Activated naive CD4-positive, alpha-beta T cell treated with anti-CD3 and anti-CD28 coated beads, Interleukin-2, amount 10 ng/mL, durations not matched to agents 7 days and 5 days (primary cell): ENCODE measurements at regions not wholly inside any gene's neighbourhood (a gene's known extent, or its start where the extent isn't known, plus 50 kb on each side); places are given as distances from the start of the nearest gene placed in this dataset.

Experiments
- CTCF ChIA-PET: fragments of 350-600 bp; sonication (Branson Sonifier 250); formaldehyde crosslinking; loops from one replicate; lab custom pipeline; 2021; ENCODE audit warnings: antibody characterized with exemption; lab: Charles Lee
- DNase-seq: peaks from one replicate; pipeline ENCODE4 v3.0.0-alpha.2; 2020
- H3K27ac Mint-ChIP-seq: one replicate; pipeline ENCODE4 v1.8.0; 2021; ENCODE audit warnings: mild to moderate bottlenecking, moderate library complexity, mixed read lengths
- H3K27me3 Mint-ChIP-seq: one replicate; pipeline ENCODE4 v1.8.0; 2021; ENCODE audit warnings: mild to moderate bottlenecking, mixed read lengths
- H3K36me3 Mint-ChIP-seq: one replicate; pipeline ENCODE4 v1.8.0; 2021; ENCODE audit warnings: mixed read lengths
- H3K4me1 Mint-ChIP-seq: one replicate; pipeline ENCODE4 v1.8.0; 2021; ENCODE audit warnings: mixed read lengths
- H3K4me3 Mint-ChIP-seq: one replicate; pipeline ENCODE4 v1.8.0; 2021; ENCODE audit warnings: mild to moderate bottlenecking, moderate library complexity, mixed read lengths
- H3K9me3 Mint-ChIP-seq: one replicate; pipeline ENCODE4 v1.8.0; 2021; ENCODE audit warnings: mixed read lengths

DNA sequence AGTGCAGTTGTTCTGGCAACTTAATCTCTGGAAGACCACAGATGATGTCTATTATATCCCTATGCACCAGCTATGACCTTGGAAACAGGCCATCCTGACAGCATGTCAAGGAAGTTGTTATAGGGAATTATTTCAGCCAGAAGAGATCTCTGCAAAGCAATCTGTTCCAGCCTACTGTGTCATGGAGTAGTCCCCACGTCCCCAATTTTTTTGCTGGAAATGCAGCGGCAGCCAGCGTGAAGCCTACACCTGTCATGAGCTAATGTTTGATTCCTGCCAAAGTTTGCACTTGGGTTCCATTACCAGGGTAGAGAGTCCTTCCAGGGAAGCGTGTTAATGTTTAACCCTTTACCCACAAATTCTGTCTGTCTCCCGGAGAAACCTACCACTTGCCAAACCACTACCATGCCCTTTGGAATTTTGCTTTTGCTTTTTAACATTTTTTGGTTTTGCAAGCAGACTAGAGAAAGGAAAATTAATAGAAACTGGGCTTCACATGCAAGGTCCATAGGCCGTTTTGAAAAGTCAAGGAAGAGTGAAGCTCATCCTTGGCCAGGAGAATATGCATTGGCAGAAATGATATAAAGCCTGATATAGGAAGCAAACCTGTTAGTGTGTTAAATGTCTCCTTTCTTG is 174.9 kb upstream of the SPRY4 start:
- H3K36me3 Mint-ChIP-seq, result no peaks in the 10 kb centered on the region
- no peak for DNase-seq
- CTCF ChIA-PET, result no interaction called here
- H3K4me3 Mint-ChIP-seq, result no peak overlapping the region
- peaks cover 4% of the 10 kb centered on the region for H3K27me3 Mint-ChIP-seq
- H3K27ac Mint-ChIP-seq, result no peak overlapping the region
- no peaks in the 10 kb centered on the region for H3K4me1 Mint-ChIP-seq
- H3K9me3 Mint-ChIP-seq, result no peaks in the 10 kb centered on the region

DNA sequence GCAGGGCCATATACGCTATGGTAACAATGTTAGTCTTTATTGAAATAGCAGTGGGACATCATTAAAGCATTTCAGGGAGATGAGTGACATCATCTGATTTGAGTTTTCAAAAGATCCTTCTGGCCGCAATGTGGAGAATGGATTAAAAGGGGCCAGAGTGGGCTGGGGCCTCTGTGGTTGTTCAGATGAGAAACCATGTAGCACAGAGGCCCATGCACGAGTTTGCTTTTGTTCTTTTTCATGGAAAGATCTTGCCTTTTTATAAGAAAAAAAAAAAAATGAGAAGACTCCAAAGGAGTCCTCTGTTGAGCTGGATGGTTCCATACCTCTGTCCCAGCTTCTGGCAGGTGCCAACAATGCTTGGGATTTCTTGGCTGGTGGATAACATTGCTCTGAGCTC is 173.5 kb upstream of the SPRY4 start:
- CTCF ChIA-PET, result interaction anchor here (0.7 kb wide), 1 partner anchor 46 kb away, joined by 5 read pairs; no protein-coding TSS in a partner anchor

DNA sequence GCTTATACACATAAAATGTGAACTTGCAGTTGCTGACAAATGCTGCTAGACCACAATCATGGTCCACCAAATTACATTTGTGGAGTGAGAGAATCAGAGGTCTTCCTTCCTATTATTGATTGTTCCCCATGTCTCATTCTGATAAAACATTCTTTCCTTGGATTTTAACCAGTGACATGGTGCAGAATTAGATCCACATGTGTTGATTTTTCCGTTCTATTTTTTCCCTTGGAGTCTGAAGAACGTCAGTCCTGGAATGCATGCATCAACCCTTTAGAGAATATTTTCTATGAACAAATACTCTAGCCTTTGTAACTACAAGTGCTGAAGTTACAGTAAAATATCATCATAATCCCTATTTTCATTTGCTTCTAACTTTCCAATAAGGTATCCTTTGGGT is 170.7 kb upstream of the SPRY4 start:
- DNase-seq, result no peak
- H3K27me3 Mint-ChIP-seq, result peaks cover 4% of the 10 kb centered on the region
- CTCF ChIA-PET, result no interaction called here
- H3K27ac Mint-ChIP-seq, result no peak overlapping the region
- H3K4me3 Mint-ChIP-seq, result no peak overlapping the region
- H3K36me3 Mint-ChIP-seq, result no peaks in the 10 kb centered on the region
- H3K9me3 Mint-ChIP-seq, result no peaks in the 10 kb centered on the region
- no peaks in the 10 kb centered on the region for H3K4me1 Mint-ChIP-seq

More for the DNA sequence above, 173.5 kb upstream of the SPRY4 start:
- H3K27me3 Mint-ChIP-seq, result peaks cover 4% of the 10 kb centered on the region
- no peak overlapping the region for H3K4me3 Mint-ChIP-seq
- H3K36me3 Mint-ChIP-seq, result no peaks in the 10 kb centered on the region
- H3K9me3 Mint-ChIP-seq, result no peaks in the 10 kb centered on the region
- H3K27ac Mint-ChIP-seq, result no peak overlapping the region
- DNase-seq, result no peak
- no peaks in the 10 kb centered on the region for H3K4me1 Mint-ChIP-seq

DNA sequence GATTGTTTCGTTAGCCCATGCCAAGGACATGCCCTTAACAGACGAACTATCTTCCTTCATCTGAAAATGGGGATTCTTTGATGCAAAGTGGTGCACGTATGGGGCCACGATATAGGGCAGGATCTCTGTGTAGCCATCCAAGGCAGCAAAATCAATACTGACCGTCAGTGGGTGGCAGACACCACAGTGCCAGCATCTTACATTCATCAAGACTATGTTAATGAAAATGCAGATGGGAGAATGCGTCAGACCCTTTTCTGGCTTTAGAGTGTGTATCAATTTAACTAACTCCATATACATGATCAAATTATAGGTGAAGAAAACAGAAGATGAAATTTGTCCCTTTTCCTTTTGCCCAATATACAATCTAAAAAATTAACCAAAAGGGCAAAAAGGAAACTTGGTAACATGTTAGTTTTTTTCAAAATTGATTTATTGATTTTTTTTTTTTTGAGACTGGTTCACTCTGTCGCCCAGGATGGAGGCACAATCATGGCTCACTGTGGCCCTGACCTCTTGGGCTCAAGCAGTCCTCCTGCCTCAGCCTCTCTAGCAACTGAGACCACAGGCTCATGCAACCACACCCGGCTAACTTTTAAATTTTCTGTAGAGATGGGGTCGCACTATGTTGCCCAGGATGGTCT is 169.2 kb upstream of the SPRY4 start:
- no peak for DNase-seq
- CTCF ChIA-PET, result no interaction called here
- no peaks in the 10 kb centered on the region for H3K36me3 Mint-ChIP-seq
- H3K4me3 Mint-ChIP-seq, result no peak overlapping the region
- no peaks in the 10 kb centered on the region for H3K9me3 Mint-ChIP-seq
- peaks cover 4% of the 10 kb centered on the region for H3K27me3 Mint-ChIP-seq
- H3K4me1 Mint-ChIP-seq, result no peaks in the 10 kb centered on the region
- H3K27ac Mint-ChIP-seq, result no peak overlapping the region

DNA sequence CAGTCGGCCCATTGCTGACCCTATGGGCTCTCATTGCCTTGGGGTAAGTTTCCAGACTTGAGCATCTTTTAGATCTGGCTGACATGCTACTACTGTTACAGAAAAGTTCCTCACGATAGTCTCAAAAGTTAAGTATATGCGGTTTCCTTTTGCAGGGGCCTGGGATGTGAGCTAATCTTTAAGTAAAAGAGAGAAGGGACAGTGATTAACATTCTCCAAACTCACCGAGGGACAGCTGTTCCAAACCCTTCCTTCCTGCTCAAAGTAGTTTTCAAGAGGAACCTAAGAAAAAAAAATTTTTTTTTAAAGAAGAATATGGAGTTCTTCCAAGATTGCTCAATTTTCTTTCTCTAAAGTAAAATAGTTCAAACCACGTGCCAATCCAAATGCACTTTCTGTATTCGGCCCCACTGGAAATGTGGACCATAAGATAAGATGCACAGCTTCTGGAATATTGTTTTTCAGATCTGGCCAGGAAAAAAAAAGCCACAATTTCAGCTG is 168.0 kb upstream of the SPRY4 start:
- CTCF ChIA-PET, result no interaction called here
- no peaks in the 10 kb centered on the region for H3K36me3 Mint-ChIP-seq
- H3K27ac Mint-ChIP-seq, result no peak overlapping the region
- peaks cover 6% of the 10 kb centered on the region for H3K27me3 Mint-ChIP-seq
- DNase-seq, result no peak
- H3K4me3 Mint-ChIP-seq, result no peak overlapping the region
- no peaks in the 10 kb centered on the region for H3K4me1 Mint-ChIP-seq
- H3K9me3 Mint-ChIP-seq, result no peaks in the 10 kb centered on the region

DNA sequence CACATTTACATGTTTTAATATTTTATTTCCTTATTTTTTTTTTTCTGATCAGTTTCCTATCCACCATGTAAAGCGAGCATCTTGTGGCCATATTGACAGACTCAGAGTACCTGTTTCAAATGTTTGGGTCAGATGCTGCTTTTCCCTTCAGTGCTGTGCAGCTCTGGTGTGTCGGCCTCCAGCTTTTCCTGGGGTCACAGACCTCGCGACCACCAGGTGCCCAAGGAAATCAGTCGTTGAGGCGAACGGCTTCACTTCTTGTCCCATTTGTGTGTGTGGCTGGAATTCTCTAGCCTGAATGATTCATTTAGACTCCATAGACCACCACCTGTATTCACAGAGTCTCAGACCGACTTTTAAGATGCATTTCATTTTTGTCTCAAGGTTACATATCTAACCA is 166.9 kb upstream of the SPRY4 start:
- H3K27ac Mint-ChIP-seq, result no peak overlapping the region
- H3K36me3 Mint-ChIP-seq, result no peaks in the 10 kb centered on the region
- no peaks in the 10 kb centered on the region for H3K4me1 Mint-ChIP-seq
- peaks cover 9% of the 10 kb centered on the region for H3K27me3 Mint-ChIP-seq
- no peak overlapping the region for H3K4me3 Mint-ChIP-seq
- DNase-seq, result no peak
- no peaks in the 10 kb centered on the region for H3K9me3 Mint-ChIP-seq
- CTCF ChIA-PET, result no interaction called here

DNA sequence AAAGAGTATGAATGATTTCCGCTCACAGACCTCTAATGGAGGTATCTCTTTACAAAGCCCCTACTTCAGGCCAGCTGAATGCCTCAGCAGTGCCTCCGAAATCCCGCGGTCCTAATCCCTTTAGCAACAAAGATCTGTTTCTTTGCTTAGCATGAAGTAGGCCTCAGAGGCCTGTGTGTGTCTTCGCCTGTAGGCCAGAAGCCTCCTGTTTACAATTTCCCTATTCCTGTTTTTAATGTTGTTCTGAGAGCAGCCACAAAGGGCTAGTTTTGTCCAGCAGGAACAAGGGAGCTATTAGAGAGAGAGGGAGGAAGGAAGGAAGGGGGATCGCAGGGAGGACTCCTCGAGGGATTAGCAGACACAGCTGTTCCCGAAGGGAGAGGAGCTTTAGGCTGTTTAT is 166.4 kb upstream of the SPRY4 start:
- Mint-ChIP-seq H3K4me3 (no peak overlapping the region), H3K36me3 (no peaks in the 10 kb centered on the region), H3K4me1 (no peaks in the 10 kb centered on the region), H3K27ac (no peak overlapping the region), H3K27me3 (peaks cover 8% of the 10 kb centered on the region), H3K9me3 (peaks cover 3% of the 10 kb centered on the region)
- CTCF ChIA-PET, result no interaction called here
- no peak for DNase-seq

DNA sequence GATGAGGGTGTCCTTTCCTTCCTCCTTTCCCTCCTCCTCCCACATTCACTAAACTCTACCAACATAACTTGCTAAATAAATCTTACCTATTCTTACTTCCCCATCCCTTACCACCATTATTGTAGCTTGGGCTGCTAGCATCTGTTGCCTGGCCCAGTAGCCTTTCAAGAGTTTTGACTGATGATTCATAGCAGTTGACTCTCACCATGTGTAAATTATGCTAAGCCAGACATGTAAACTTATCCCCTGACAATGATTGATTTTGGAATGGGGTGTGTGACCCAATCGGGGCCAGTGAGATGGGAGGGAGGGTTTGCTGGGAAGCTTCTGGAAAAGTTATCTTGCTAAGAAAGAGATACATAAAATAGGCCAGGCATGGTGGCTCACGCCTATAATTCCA is 161.8 kb upstream of the SPRY4 start:
- Mint-ChIP-seq H3K4me3 (no peak overlapping the region), H3K36me3 (no peaks in the 10 kb centered on the region), H3K27me3 (peaks cover 29% of the 10 kb centered on the region), H3K27ac (no peak overlapping the region), H3K9me3 (peaks cover 13% of the 10 kb centered on the region), H3K4me1 (no peaks in the 10 kb centered on the region)
- CTCF ChIA-PET, result no interaction called here
- DNase-seq, result no peak

DNA sequence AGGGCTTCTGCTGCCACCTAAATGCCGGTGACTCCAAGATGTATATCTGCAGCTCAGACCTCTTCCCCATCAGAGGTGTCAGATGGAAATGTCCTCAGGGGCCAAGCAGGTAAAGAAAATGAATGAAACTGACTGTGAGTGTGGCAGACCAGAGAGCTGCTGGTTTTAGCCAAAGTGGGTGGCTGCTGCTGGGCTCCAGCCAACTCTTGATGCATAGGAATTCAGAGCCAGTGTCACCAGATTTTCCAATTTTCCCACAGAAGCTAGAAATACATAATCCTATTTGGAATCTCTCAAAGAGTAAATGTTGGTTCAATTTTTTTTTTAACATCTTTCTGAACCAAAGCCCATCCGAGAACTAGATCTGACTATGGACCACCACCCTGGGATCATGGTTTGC is 161.2 kb upstream of the SPRY4 start:
- Mint-ChIP-seq H3K27ac (no peak overlapping the region), H3K9me3 (peaks cover 13% of the 10 kb centered on the region), H3K4me3 (no peak overlapping the region), H3K27me3 (peaks cover 34% of the 10 kb centered on the region), H3K36me3 (no peaks in the 10 kb centered on the region), H3K4me1 (no peaks in the 10 kb centered on the region)
- CTCF ChIA-PET, result no interaction called here
- no peak for DNase-seq

DNA sequence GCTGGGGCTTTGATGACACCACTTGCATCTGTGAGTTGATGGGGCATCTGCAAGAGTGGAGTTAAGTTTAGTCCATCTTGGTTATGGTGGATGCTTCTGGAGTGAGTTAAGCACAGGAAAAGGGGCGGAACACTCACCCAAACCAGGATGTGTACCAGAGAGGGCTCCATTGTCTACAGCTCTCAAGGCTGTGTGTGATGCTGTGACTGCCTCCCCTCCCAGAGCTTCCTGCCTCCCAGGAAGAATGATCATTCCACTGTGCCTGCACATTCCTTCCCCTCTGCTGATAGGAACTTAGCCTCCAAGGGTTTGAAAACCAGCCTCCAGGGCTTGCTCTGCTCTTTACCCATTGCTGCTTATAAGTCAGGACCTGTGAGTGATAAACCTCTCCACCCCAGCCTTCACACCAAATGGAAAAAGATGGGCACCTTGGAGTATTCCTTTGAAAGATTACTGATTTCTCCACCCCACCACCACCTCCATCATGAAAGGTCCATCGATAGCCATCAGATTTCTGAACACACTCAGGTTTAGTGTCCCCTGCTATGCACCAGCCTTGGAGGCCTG is 160.1 kb upstream of the SPRY4 start:
- H3K4me3 Mint-ChIP-seq, result no peak overlapping the region

DNA sequence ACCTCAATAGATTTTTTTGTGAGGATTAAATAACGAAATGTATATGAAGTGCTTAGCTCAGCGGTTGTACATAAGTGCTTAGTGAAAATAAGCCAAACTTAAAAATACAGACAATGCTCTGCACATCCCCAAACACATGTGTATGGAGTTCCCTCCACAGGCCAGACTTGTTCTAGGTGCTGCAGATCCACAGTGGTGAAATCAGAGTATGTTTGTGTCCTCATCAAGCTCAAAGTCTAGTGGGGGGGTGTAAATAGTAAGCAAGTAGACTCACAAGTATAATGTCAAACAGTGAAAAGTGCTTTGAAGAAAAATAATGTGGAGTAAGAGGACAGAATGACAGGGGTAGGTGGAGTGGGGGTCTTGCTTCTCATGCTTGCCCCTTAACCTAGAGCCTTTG is 157.4 kb upstream of the SPRY4 start:
- CTCF ChIA-PET, result no interaction called here

More for the DNA sequence above, 160.1 kb upstream of the SPRY4 start:
- Mint-ChIP-seq H3K36me3 (no peaks in the 10 kb centered on the region), H3K27me3 (peaks cover 41% of the 10 kb centered on the region), H3K9me3 (peaks cover 13% of the 10 kb centered on the region), H3K27ac (no peak overlapping the region), H3K4me1 (no peaks in the 10 kb centered on the region)
- DNase-seq, result no peak
- CTCF ChIA-PET, result interaction anchor here (0.6 kb wide), 1 partner anchor 21 kb away, joined by 3 read pairs; no protein-coding TSS in a partner anchor

DNA sequence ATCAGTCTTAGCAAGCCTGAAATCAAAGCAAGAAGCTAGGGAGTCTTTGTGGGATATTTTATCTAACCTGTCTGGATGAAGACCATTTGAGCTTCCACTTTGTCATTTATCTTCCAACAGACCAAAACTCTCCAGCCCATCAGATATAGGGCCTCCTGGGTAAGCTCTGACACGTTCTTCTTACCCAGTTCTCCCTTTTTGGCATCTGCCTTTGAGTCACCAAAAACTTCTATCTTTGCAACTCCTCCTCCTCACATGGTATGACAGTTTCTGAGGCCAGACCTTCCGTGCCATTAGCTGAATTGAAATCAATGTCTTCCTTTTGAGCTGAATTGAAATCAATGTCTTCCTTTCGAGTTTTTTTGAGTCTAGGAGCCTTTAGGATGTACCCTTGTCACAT is 156.6 kb upstream of the SPRY4 start:
- Mint-ChIP-seq H3K27me3 (peaks cover 43% of the 10 kb centered on the region), H3K9me3 (peaks cover 15% of the 10 kb centered on the region), H3K36me3 (no peaks in the 10 kb centered on the region), H3K4me1 (no peaks in the 10 kb centered on the region), H3K27ac (no peak overlapping the region), H3K4me3 (no peak overlapping the region)
- CTCF ChIA-PET, result no interaction called here
- DNase-seq, result no peak

More for the DNA sequence above, 157.4 kb upstream of the SPRY4 start:
- no peaks in the 10 kb centered on the region for H3K36me3 Mint-ChIP-seq
- H3K4me1 Mint-ChIP-seq, result no peaks in the 10 kb centered on the region
- H3K27ac Mint-ChIP-seq, result no peak overlapping the region
- H3K27me3 Mint-ChIP-seq, result peaks cover 44% of the 10 kb centered on the region
- no peak overlapping the region for H3K4me3 Mint-ChIP-seq
- no peak for DNase-seq
- H3K9me3 Mint-ChIP-seq, result peaks cover 17% of the 10 kb centered on the region

DNA sequence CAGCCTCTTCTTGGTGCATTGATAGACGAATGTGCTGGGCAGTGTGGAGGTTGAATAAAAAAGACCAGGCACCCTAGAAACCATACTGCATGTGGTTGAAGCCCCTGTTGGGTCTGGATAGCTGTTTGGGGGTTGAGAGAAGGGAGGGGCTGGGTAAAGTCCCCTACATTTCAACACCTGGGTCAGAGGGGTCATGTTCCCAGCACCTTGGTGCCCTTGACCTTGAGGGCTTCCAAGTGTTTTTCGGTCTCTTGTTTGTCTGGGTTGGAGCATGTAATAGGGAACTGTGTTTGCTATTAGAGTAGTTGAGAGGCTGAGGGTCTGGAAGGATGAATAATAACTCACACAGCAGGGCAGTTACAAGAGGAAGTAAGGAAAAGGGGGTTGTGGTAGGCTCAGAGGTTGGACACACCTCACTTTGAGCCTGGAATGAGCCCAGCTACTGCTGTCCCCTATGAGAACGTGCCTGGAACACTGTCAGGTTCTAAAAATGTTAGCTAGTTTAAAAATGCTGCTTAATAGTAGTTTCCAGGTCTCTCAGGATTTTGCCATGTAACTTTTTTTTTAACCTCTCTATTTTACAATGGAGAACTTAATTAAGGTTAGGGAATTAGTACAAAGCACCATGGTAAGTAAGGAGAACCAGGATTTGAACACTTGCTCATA is 155.2 kb upstream of the SPRY4 start:
- Mint-ChIP-seq H3K4me3 (no peak overlapping the region), H3K9me3 (peaks cover 7% of the 10 kb centered on the region), H3K27me3 (peaks cover 40% of the 10 kb centered on the region), H3K36me3 (no peaks in the 10 kb centered on the region), H3K27ac (no peak overlapping the region), H3K4me1 (no peaks in the 10 kb centered on the region)
- no peak for DNase-seq
- CTCF ChIA-PET, result no interaction called here

DNA sequence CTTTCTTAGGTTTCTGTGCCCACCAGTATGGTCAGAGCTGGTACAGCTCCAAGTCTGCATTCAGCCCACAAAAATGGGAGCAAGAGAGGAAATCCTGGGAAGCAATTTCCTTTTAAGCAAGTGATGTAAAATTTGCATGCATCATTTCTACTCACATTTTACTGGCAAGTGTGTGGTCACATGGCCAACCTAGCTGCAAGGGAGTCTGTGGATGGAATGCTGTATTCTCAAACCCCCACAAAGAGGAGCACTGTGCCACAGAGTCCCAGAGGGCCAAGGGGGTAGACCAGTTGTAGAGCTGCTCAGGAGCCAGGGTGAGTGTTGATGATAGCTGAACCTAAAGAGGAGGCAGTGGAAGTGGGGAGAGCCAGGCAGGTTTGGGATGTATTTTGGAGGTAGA is 154.3 kb upstream of the SPRY4 start:
- peaks cover 35% of the 10 kb centered on the region for H3K27me3 Mint-ChIP-seq
- no peak for DNase-seq
- H3K9me3 Mint-ChIP-seq, result peaks cover 4% of the 10 kb centered on the region
- H3K36me3 Mint-ChIP-seq, result no peaks in the 10 kb centered on the region
- H3K4me1 Mint-ChIP-seq, result no peaks in the 10 kb centered on the region
- H3K27ac Mint-ChIP-seq, result no peak overlapping the region
- H3K4me3 Mint-ChIP-seq, result no peak overlapping the region
- CTCF ChIA-PET, result no interaction called here
